Stomach smooth muscle (tissue), 2 donors: ENCODE measurements at regions not wholly inside any gene's neighbourhood (a gene's known extent, or its start where the extent isn't known, plus 50 kb on each side); places are given as distances from the start of the nearest gene placed in this dataset.

Source experiments
- H3K27ac ChIP-seq: one replicate; pipeline ENCODE4 v1.7.0; 2013; ENCODE audit warnings: mild to moderate bottlenecking, low read length, inconsistent platforms
- H3K27me3 ChIP-seq, 2 donors: one replicate each; pipeline ENCODE4 v1.7.0; 2013; ENCODE audit warnings: low read length in 2 of 2; ENCODE audit not compliant: insufficient read depth in 2 of 2, control insufficient read depth in 1 of 2
- H3K36me3 ChIP-seq, 2 donors: one replicate each; pipeline ENCODE4 v1.7.0; 2013; ENCODE audit warnings: low read length in 2 of 2; ENCODE audit not compliant: control insufficient read depth in 2 of 2, insufficient read depth in 2 of 2
- H3K4me1 ChIP-seq: one replicate; pipeline ENCODE4 v1.7.0; 2013; ENCODE audit warnings: low read length; ENCODE audit not compliant: control insufficient read depth, insufficient read depth
- H3K4me3 ChIP-seq, 2 donors: one replicate each; pipeline ENCODE4 v1.7.0; 2013; ENCODE audit warnings: low read length in 2 of 2
- H3K9ac ChIP-seq, 2 donors: one replicate each; pipeline ENCODE4 v1.7.0; 2013; ENCODE audit warnings: low read length in 2 of 2, mild to moderate bottlenecking in 1 of 2
- H3K9me3 ChIP-seq, 2 donors: one replicate each; pipeline ENCODE4 v1.7.0; 2013; ENCODE audit warnings: low read length in 2 of 2; ENCODE audit not compliant: control insufficient read depth in 2 of 2
- donor health status: healthy.
- donor health status: Pancreatic carcinoma.

- H3K4me3 ChIP-seq = no peak overlapping the region
- H3K27ac ChIP-seq = no peak overlapping the region
- no peak overlapping the region for H3K9ac ChIP-seq
- H3K4me1 ChIP-seq = no peaks in the 10 kb centered on the region
- no peaks in the 10 kb centered on the region for H3K9me3 ChIP-seq
- H3K36me3 ChIP-seq = no peaks in the 10 kb centered on the region
- H3K27me3 ChIP-seq = no peaks in the 10 kb centered on the region
Measured at GRCh38 chr13:99859178-99860177, 112.1 kb downstream of the ZIC5 start.

- H3K36me3 ChIP-seq = no peaks in the 10 kb centered on the region
Measured at GRCh38 chr13:99857738-99858137, 113.8 kb downstream of the ZIC5 start.

GRCh38 chr13:99855526-99856420 lies 115.8 kb downstream of the ZIC5 start:
- no peaks in the 10 kb centered on the region for H3K27me3 ChIP-seq
- no peak overlapping the region for H3K9ac ChIP-seq
- no peaks in the 10 kb centered on the region for H3K36me3 ChIP-seq
- no peaks in the 10 kb centered on the region for H3K9me3 ChIP-seq
- no peak overlapping the region for H3K27ac ChIP-seq
- H3K4me1 ChIP-seq = no peaks in the 10 kb centered on the region
- no peak overlapping the region for H3K4me3 ChIP-seq

More at GRCh38 chr13:99857738-99858137, 113.8 kb downstream of the ZIC5 start:
- Histone ChIP-seq H3K27me3 (no peaks in the 10 kb centered on the region), H3K4me3 (no peak overlapping the region), H3K4me1 (no peaks in the 10 kb centered on the region), H3K9ac (no peak overlapping the region), H3K9me3 (no peaks in the 10 kb centered on the region), H3K27ac (no peak overlapping the region)

DNA sequence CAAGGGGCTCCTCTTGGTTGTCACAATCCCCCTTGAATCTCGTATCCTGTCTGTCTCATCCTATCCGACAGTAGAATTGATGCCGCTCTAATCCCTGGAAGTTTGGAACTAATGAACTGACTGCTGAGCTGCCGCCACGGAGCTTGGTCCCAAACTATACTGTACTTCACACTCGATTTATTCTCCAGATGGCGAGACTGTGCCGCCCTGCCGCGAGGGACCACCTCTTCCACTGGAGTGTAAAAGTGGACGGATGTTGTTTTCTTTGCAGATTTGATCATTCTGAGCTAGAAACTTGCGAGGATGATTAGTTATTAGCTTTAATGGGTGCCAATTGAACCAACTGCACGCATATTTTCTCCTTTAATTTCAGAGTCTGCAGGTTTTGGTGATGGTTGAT lies 117.2 kb downstream of the ZIC5 start:
- Histone ChIP-seq H3K9me3 (no peaks in the 10 kb centered on the region), H3K4me3 (no peak overlapping the region), H3K27ac (no peak overlapping the region), H3K27me3 (no peaks in the 10 kb centered on the region), H3K9ac (no peak overlapping the region), H3K4me1 (no peaks in the 10 kb centered on the region), H3K36me3 (no peaks in the 10 kb centered on the region)

GRCh38 chr13:99847318-99847750 lies 124.2 kb downstream of the ZIC5 start:
- Histone ChIP-seq H3K36me3 (no peaks in the 10 kb centered on the region), H3K4me1 (no peaks in the 10 kb centered on the region), H3K9me3 (no peaks in the 10 kb centered on the region), H3K27me3 (no peaks in the 10 kb centered on the region), H3K9ac (no peak overlapping the region), H3K27ac (no peak overlapping the region), H3K4me3 (no peak overlapping the region)

DNA sequence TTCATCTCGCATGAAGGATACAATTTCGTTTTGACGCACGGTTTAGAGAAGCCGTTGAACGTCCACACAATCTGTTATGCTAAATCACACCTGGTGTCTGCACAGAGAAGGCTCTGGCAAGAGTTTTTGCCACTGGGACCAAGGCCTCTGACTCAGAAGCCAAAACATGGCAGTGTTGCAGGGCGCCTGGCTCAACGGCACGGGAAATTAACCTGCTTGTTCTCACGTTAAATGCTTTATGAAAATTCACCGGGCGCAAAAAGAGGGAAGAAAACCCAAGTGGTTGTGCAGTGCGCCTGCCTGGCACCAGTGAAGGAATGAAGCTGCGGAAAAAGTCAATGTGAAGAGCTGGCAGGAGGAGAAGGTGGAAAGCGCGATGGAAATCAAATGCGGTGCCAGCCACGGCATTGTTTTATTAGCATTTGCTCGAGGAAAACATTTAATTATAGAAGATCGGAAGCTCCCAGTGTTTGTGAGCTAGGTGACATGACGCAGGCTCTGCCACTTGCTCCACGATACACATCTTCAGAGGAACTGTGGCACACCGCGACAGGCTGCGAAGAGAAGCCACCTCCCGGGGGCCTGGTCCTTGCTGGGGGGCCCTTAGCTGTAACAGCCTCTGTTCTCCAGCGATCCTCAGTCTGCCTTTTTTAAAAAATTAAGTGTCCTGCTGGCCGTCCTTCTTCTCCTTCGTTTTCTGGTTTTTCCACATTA lies 126.2 kb downstream of the ZIC5 start:
- Histone ChIP-seq H3K9me3 (no peaks in the 10 kb centered on the region), H3K9ac (no peak overlapping the region), H3K4me1 (no peaks in the 10 kb centered on the region), H3K27ac (no peak overlapping the region), H3K4me3 (no peak overlapping the region), H3K27me3 (no peaks in the 10 kb centered on the region), H3K36me3 (no peaks in the 10 kb centered on the region)

DNA sequence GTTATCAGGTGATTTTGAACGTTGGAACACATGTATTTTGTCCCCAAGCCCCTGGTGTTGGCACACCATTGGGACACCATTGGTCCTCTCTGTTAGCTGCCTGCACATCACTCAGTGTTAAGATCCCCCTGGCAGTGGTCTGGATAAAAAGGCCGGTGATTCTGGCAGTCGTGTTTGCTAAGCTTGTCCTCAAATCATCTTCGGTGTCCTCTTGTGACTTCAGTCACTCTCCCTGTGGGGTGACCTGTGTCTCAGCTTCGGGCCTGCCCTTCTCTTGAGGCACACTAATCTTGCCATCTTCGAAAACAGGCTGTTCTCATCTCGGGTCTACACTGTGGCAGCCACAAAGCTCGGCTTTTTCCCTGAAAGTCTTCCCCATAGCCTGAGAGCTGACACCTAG lies 127.1 kb downstream of the ZIC5 start:
- H3K4me1 ChIP-seq = no peaks in the 10 kb centered on the region
- H3K9ac ChIP-seq = no peak overlapping the region
- no peaks in the 10 kb centered on the region for H3K9me3 ChIP-seq
- H3K4me3 ChIP-seq = no peak overlapping the region
- no peaks in the 10 kb centered on the region for H3K36me3 ChIP-seq
- no peak overlapping the region for H3K27ac ChIP-seq
- H3K27me3 ChIP-seq = no peaks in the 10 kb centered on the region

DNA sequence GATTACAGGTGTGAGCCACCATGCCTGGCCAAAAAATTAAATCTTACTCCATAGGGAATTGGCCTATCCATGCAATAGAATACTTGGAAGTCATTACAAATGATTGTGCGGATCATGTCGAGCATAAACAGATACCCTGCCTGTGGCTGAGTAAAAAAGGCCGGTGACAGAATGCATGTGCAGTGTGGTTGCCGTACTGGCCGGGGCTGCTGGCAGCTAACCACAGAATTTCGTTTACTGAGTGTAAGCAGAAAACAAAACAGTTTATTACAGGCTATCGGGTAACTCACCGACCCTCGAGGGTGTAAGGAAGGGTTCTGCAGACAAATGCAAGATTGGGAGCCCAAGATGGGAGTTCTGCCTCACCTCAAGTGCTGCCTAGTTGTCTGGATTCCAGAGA lies 127.7 kb downstream of the ZIC5 start:
- H3K27ac ChIP-seq = no peak overlapping the region
- no peaks in the 10 kb centered on the region for H3K4me1 ChIP-seq
- no peaks in the 10 kb centered on the region for H3K36me3 ChIP-seq
- no peaks in the 10 kb centered on the region for H3K9me3 ChIP-seq
- no peak overlapping the region for H3K9ac ChIP-seq
- no peak overlapping the region for H3K4me3 ChIP-seq
- H3K27me3 ChIP-seq = no peaks in the 10 kb centered on the region

DNA sequence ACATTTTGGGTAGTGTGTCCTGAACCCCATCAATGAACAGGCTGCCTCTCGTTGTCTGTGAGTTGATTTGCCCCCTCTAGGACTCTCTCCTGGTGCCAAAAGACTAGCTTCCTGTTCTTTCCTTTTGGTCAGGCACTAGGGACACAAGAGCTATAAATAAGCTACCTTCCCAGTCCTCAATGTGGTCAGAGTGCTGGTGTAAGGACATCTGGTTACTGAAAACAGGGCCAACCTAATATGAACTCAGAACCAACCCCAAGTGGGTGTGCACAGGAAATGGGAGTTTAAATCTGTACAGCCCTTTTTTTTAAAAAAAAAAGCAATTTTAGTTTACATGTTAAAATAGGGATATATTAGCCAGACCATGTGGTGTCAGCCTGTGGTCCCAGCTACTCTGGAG lies 129.2 kb downstream of the ZIC5 start:
- H3K27me3 ChIP-seq = no peaks in the 10 kb centered on the region
- H3K36me3 ChIP-seq = no peaks in the 10 kb centered on the region

GRCh38 chr13:99836291-99836690 lies 135.3 kb downstream of the ZIC5 start:
- Histone ChIP-seq H3K9ac (no peak overlapping the region), H3K27me3 (no peaks in the 10 kb centered on the region), H3K4me1 (no peaks in the 10 kb centered on the region), H3K36me3 (no peaks in the 10 kb centered on the region), H3K9me3 (no peaks in the 10 kb centered on the region), H3K4me3 (no peak overlapping the region), H3K27ac (no peak overlapping the region)

More for the DNA sequence above, 129.2 kb downstream of the ZIC5 start:
- Histone ChIP-seq H3K27ac (no peak overlapping the region), H3K9ac (no peak overlapping the region), H3K4me1 (no peaks in the 10 kb centered on the region), H3K4me3 (no peak overlapping the region), H3K9me3 (no peaks in the 10 kb centered on the region)
